Left ventricle myocardium superior (tissue), 1 donor: ENCODE measurements at regions not wholly inside any gene's neighbourhood (a gene's known extent, or its start where the extent isn't known, plus 50 kb on each side); places are given as distances from the start of the nearest gene placed in this dataset.

Experiments
- ATAC-seq: fragments of 200-7000 bp; cut with Tn5 transposase; one replicate; pipeline ENCODE4 v1.9.1; 2020; ENCODE audit warnings: mild to moderate bottlenecking, moderate library complexity
- DNase-seq: peaks from one replicate; pipeline ENCODE4 v3.0.0-alpha.2; 2020
- intact Hi-C: fragments of 100-400 bp; cut with micrococcal nuclease; formaldehyde crosslinking; loops from one replicate; pipeline ENCODE4 v1.11.0; 2022
- donor health status: DM: no; HTN: yes; CAD: no; lungs with severe emphysema.

- no peak for ATAC-seq
- DNase-seq = no peak
- intact Hi-C loops = no loop called here
Measured at GRCh38 chr5:163759000-163759704, 253.7 kb downstream of the MAT2B start.

GRCh38 chr5:163760498-163760897, 255.1 kb downstream of the MAT2B start:
- no peak for DNase-seq
- intact Hi-C loops = no loop called here
- no peak for ATAC-seq

GRCh38 chr5:163766936-163767670, 261.7 kb downstream of the MAT2B start:
- DNase-seq (no peak), ATAC-seq (no peak)
- intact Hi-C loops = no loop called here

- intact Hi-C loops = no loop called here
- DNase-seq (no peak), ATAC-seq (no peak)
Measured at GRCh38 chr5:163770625-163771024, 265.2 kb downstream of the MAT2B start.

GRCh38 chr5:163772241-163772640, 266.8 kb downstream of the MAT2B start:
- DNase-seq = no peak
- intact Hi-C loops = no loop called here
- no peak for ATAC-seq

- DNase-seq (no peak), ATAC-seq (no peak)
- intact Hi-C loops = no loop called here
Measured at GRCh38 chr5:163772644-163773043, 267.2 kb downstream of the MAT2B start.

GRCh38 chr5:163773226-163773625, 267.8 kb downstream of the MAT2B start:
- intact Hi-C loops = no loop called here
- ATAC-seq (no peak), DNase-seq (no peak)

GRCh38 chr5:163789870-163790269, 284.5 kb downstream of the MAT2B start:
- ATAC-seq = no peak
- DNase-seq = no peak
- intact Hi-C loops = no loop called here

- ATAC-seq (no peak), DNase-seq (no peak)
- intact Hi-C loops = no loop called here
Measured at GRCh38 chr5:163790497-163790896, 285.1 kb downstream of the MAT2B start.

- intact Hi-C loops = no loop called here
- DNase-seq = no peak
- no peak for ATAC-seq
Measured at GRCh38 chr5:163794993-163795392, 289.6 kb downstream of the MAT2B start.

- intact Hi-C loops = no loop called here
- DNase-seq (no peak), ATAC-seq (no peak)
Measured at GRCh38 chr5:163807781-163808180, 302.4 kb downstream of the MAT2B start.

- no peak for ATAC-seq
- DNase-seq = no peak
- intact Hi-C loops = no loop called here
Measured at GRCh38 chr5:163809473-163809872, 304.1 kb downstream of the MAT2B start.

GRCh38 chr5:163813900-163814299, 308.5 kb downstream of the MAT2B start:
- intact Hi-C loops = no loop called here
- no peak for ATAC-seq
- no peak for DNase-seq

GRCh38 chr5:163815240-163815791, 309.9 kb downstream of the MAT2B start:
- DNase-seq = no peak
- intact Hi-C loops = no loop called here
- ATAC-seq = no peak

- no peak for ATAC-seq
- DNase-seq = no peak
- intact Hi-C loops = no loop called here
Measured at GRCh38 chr5:163821142-163821541, 315.7 kb downstream of the MAT2B start.

GRCh38 chr5:163822548-163822947, 317.1 kb downstream of the MAT2B start:
- DNase-seq (no peak), ATAC-seq (no peak)
- intact Hi-C loops = no loop called here

GRCh38 chr5:163825661-163826060, 320.2 kb downstream of the MAT2B start:
- intact Hi-C loops = no loop called here
- DNase-seq = no peak
- no peak for ATAC-seq

- intact Hi-C loops = no loop called here
- DNase-seq = no peak
- no peak for ATAC-seq
Measured at GRCh38 chr5:163826201-163826600, 320.8 kb downstream of the MAT2B start.

- intact Hi-C loops = no loop called here
- DNase-seq (no peak), ATAC-seq (no peak)
Measured at GRCh38 chr5:163832155-163832554, 326.7 kb downstream of the MAT2B start.

GRCh38 chr5:163838738-163839137, 333.3 kb downstream of the MAT2B start:
- intact Hi-C loops = no loop called here
- no peak for ATAC-seq
- DNase-seq = no peak

- DNase-seq (no peak), ATAC-seq (no peak)
- intact Hi-C loops = no loop called here
Measured at GRCh38 chr5:163846512-163846911, 341.1 kb downstream of the MAT2B start.
